T47D (cell line): ENCODE measurements at regions not wholly inside any gene's neighbourhood (a gene's known extent, or its start where the extent isn't known, plus 50 kb on each side); places are given as distances from the start of the nearest gene placed in this dataset.
"Not testable (repeated sequence)": the region's sequence is repeated elsewhere in the genome, so short reads cannot be mapped to it uniquely, and the experiment has no call there.

ENCODE experiments used
- DNase-seq, 2 experiments: peaks; one replicate each; pipeline versions ENCODE4 v3.0.0 to v3.0.0-alpha.2; 2011 to 2012; ENCODE audit warnings: low read depth in 1 of 2, low spot score in 1 of 2
- JUND ChIP-seq: IDR thresholded peaks from 2 replicates; pipeline ENCODE4 v1.6.1; 2012; ENCODE audit warnings: low read depth
- in situ Hi-C: cut with HindIII; loops from 2 replicates; pipeline ENCODE4 v1.10.0; 2016; ENCODE audit warnings: low sequenced_read_pairs, low pct_unique_long_range_greater_than_20kb

DNA sequence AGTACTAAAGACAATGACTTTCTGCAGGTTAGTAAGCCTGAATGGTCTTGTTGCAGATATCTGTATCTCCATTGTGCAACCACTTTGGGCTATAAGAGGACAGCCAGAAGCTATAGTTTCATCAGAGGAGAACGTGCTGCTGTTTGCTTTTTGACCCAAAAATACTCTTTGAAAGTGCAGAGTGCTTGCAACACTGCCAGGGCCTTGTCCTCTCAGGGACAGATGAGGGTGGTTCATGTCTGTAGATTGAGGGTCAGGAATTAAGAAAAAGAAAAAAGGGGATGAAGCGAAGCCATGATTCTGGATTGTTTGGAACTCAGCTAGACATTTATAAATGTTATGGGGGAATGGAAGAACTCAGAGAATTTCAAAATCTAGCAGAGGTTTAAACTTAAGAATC lies 212.5 kb downstream of the SEC23IP start:
- no peak for TF ChIP-seq JUND
- in situ Hi-C loops, result no loop called here
- no peak for DNase-seq

- DNase-seq, result no peak
- no peak for TF ChIP-seq JUND
These were observed 213.0 kb downstream of the SEC23IP start for GRCh38 chr10:120105492-120105891.

GRCh38 chr10:120108916-120109315 lies 216.4 kb downstream of the SEC23IP start:
- no peak for DNase-seq
- in situ Hi-C loops, result no loop called here
- TF ChIP-seq JUND, result no peak

More at GRCh38 chr10:120105492-120105891, 213.0 kb downstream of the SEC23IP start:
- in situ Hi-C loops, result no loop called here

DNA sequence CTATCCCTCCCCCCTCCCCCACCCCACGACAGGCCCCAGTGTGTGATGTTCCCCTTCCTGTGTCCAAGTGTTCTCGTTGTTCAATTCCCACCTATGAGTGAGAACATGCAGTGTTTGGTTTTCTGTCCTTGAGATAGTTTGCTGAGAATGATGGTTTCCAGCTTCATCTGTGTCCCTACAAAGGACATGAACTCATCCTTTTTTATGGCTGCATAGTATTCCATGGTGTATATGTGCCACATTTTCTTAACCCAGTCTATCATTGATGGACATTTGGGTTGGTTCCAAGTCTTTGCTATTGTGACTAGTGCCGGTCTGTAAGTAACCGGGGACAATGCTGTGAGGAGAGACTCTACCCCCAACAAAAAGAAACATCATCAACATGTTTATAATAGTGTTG lies 217.2 kb downstream of the SEC23IP start:
- DNase-seq, in situ Hi-C loops: not testable (repeated sequence)

DNA sequence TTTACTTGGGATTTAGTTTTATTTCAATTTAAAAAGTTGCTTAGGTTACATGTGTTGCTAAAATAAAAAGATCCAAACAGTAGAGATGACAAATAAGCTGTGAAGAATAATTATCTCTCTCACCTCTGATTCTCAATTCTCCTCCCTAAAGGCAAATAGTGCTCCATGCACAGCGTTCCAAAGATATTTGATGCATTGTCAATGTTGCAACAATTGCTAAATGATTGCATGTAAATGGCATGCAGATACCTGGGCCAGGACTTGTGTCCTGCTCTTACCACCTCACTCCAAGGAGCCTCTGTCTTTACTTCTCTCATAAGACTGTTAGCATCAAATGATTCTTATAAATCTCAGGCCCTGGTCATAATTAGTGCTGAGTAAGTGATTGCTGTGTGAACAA lies 217.7 kb downstream of the SEC23IP start:
- no peak for DNase-seq
- in situ Hi-C loops, result no loop called here
- TF ChIP-seq JUND, result no peak

DNA sequence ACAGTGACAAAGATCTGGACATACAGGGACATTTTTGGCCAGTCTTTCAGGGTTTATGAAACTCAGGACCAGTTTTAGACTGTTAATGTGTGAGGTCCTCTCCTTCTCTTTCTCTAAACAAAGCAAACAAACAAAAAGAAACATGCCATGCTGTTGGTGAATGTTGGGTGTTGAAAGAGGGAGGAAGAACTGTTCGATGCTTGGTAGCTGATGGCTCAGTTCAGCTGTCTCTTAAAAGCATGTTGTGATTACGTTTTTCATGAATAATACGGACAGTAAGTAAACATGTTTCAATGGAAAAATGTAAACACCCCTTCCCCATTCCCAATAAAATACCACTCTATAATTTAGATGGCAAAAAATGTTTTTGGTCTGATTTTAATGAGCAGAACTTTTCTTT lies 219.1 kb downstream of the SEC23IP start:
- no peak for TF ChIP-seq JUND
- in situ Hi-C loops, result no loop called here
- no peak for DNase-seq

DNA sequence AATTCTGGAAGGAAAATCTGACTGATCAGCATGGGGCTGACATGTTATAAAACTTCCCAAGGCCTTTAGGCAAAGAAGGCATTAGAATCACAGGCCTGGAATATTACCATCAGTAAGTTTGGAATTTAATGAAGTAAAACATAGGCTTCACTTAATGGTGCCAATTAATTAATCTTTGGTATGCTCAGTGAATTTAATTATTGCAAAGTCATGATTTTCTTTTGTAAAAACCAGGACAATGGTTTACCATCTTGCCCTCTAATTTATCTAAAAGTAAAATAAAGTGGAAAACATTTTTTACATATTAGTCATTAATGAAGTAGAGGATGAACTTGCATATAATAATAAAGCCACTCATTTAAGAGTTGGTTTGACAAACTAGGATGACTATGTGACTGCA lies 220.3 kb downstream of the SEC23IP start:
- DNase-seq, result no peak
- TF ChIP-seq JUND, result no peak
- in situ Hi-C loops, result no loop called here

GRCh38 chr10:120115959-120116358 lies 223.4 kb downstream of the SEC23IP start:
- in situ Hi-C loops, result no loop called here
- no peak for DNase-seq
- no peak for TF ChIP-seq JUND

- no peak for TF ChIP-seq JUND
- in situ Hi-C loops, result no loop called here
- no peak for DNase-seq
These were observed 229.2 kb downstream of the SEC23IP start for GRCh38 chr10:120121768-120122167.

- TF ChIP-seq JUND, result no peak
- DNase-seq, result peak; percentile 23 to 67
- in situ Hi-C loops, result no loop called here
These were observed 238.7 kb downstream of the SEC23IP start for GRCh38 chr10:120131183-120131582.

GRCh38 chr10:120132811-120133210 lies 240.3 kb downstream of the SEC23IP start:
- no peak for TF ChIP-seq JUND
- no peak for DNase-seq
- in situ Hi-C loops, result no loop called here

DNA sequence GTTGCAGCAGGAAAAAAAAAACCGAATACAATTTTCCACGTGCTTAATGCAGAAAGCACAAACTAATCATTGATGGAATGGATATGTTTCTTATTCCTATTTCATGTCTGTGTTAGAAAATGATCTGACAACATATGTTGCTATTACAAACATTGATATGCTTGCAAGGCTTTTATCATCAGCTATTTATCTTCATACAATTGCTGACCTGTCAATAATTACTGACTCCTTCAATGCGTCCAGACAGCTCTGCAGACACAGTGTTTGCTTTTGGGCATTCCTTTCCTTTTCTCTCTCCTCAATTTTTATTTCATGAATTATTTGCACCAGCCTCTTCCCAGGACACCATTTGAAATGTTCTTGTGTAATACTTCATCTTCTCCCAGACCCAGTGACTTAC lies 246.2 kb downstream of the SEC23IP start:
- TF ChIP-seq JUND, result no peak
- in situ Hi-C loops, result no loop called here
- no peak for DNase-seq

DNA sequence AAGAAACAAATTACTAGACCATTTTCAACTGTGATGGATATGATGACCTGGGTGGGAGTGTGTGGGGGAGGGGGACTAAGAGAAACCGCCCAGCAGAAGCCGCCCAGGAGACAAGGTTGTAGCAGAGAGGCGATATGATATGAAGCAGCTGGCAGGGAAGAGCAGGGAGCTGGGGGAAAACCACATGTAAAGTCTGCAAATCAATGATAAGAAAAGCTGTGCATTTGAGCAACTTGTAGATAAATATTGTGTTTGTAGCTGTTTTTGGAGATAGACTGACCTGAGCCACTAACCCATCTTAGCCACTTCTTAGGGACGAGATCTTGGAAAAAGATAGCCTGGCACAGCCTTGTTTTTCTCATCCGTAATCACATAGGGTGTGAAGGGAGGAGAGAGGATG lies 252.6 kb downstream of the SEC23IP start:
- no peak for TF ChIP-seq JUND
- no peak for DNase-seq
- in situ Hi-C loops, result no loop called here

GRCh38 chr10:120156614-120157274 lies 264.2 kb downstream of the SEC23IP start:
- DNase-seq, result no peak
- no peak for TF ChIP-seq JUND
- in situ Hi-C loops, result no loop called here
